GM21619 (cell line): ENCODE measurements at regions not wholly inside any gene's neighbourhood (a gene's known extent, or its start where the extent isn't known, plus 50 kb on each side); places are given as distances from the start of the nearest gene placed in this dataset.
"Not testable (repeated sequence)": the region's sequence is repeated elsewhere in the genome, so short reads cannot be mapped to it uniquely, and the experiment has no call there.

Experiments used
- ATAC-seq: cut with Tn5 transposase; IDR thresholded peaks from one replicate; pipeline ENCODE4 v1.9.1; 2021; ENCODE audit not compliant: unreplicated experiment

- ATAC-seq, result no peak
These were observed 273.8 kb downstream of the RPS6KC1 start for GRCh38 chr1:213324859-213325258.

- no peak for ATAC-seq
These were observed 274.4 kb downstream of the RPS6KC1 start for GRCh38 chr1:213325482-213325881.

GRCh38 chr1:213326281-213327016, 275.4 kb downstream of the RPS6KC1 start:
- ATAC-seq, result no peak

GRCh38 chr1:213327017-213327667, 276.1 kb downstream of the RPS6KC1 start:
- no peak for ATAC-seq

- no peak for ATAC-seq
These were observed 278.5 kb downstream of the RPS6KC1 start for GRCh38 chr1:213329406-213330008.

GRCh38 chr1:213330281-213330680, 279.2 kb downstream of the RPS6KC1 start:
- no peak for ATAC-seq

- no peak for ATAC-seq
These were observed 280.7 kb downstream of the RPS6KC1 start for GRCh38 chr1:213331631-213332175.

GRCh38 chr1:213332491-213332890, 281.4 kb downstream of the RPS6KC1 start:
- no peak for ATAC-seq

GRCh38 chr1:213333121-213333520, 282.1 kb downstream of the RPS6KC1 start:
- no peak for ATAC-seq

GRCh38 chr1:213335084-213335483, 284.0 kb downstream of the RPS6KC1 start:
- no peak for ATAC-seq

GRCh38 chr1:213337025-213337678, 286.1 kb downstream of the RPS6KC1 start:
- no peak for ATAC-seq

- ATAC-seq, result no peak
These were observed 289.6 kb downstream of the RPS6KC1 start for GRCh38 chr1:213340593-213340992.

GRCh38 chr1:213345621-213346020, 294.6 kb downstream of the RPS6KC1 start:
- ATAC-seq, result no peak

- ATAC-seq, result no peak
These were observed 306.4 kb downstream of the RPS6KC1 start for GRCh38 chr1:213357403-213357802.

- not testable (repeated sequence) for ATAC-seq
These were observed 307.3 kb downstream of the RPS6KC1 start for GRCh38 chr1:213358368-213358767.

GRCh38 chr1:213362598-213362997, 311.6 kb downstream of the RPS6KC1 start:
- no peak for ATAC-seq

GRCh38 chr1:213366141-213366831, 315.2 kb downstream of the RPS6KC1 start:
- no peak for ATAC-seq

- no peak for ATAC-seq
These were observed 318.4 kb downstream of the RPS6KC1 start for GRCh38 chr1:213369465-213369864.

- no peak for ATAC-seq
These were observed 319.5 kb downstream of the RPS6KC1 start for GRCh38 chr1:213370523-213370922.

GRCh38 chr1:213371525-213371846, 320.4 kb downstream of the RPS6KC1 start:
- ATAC-seq, result no peak
